ENCODE measurements at regions not wholly inside any gene's neighbourhood (a gene's known extent, or its start where the extent isn't known, plus 50 kb on each side); places are given as distances from the start of the nearest gene placed in this dataset.
A peak's percentile ranks its signal among the peaks of the same experiment; 100 is the strongest.
"Not testable (repeated sequence)": the region's sequence is repeated elsewhere in the genome, so short reads cannot be mapped to it uniquely, and the experiment has no call there.

DNA sequence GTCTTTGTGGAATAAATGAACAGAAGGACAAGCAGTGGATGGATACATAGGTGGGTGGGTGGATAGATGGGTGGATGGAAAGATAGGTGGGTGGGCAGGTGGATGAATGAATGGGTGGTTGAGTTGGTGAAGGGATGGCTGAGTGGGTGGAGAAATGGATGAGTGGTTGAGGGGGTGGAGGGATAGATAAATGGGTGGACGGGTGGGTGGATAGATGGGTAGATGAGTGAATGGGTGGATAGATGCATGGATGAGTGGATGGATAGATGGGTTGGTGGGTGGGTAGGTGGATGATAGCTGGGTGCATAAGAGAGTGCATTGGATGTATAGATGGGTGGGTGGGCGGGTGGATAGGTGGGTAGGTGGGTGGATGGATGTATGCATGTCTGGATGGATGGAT is 63.5 kb downstream of the UNC93B1 start:
- not testable (repeated sequence) for DNase-seq (ENCODE audit: low read depth)

- DNase-seq (ENCODE audit: low read depth), result not testable (repeated sequence)
Observed at GRCh38 chr11:67938964-67939363, 64.9 kb downstream of the UNC93B1 start.

DNA sequence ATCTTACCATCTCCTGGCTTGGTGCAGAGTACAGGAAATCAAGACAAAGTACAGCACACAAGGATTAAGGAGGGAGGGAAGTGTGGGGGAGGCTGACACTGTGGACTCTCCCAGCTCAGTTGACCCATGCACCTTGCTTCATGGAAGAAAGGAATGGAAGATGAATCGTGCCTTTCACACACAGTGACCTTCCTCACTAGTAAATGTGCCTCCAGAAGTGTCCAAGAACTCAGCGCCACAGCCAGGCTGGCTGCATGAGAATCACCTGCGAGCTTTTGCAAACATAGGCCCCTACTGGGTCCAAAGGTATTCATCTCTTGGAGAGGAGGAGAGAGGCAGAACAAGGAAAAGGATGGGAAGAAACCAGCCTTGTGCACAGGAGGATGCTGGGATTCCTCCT is 65.5 kb downstream of the UNC93B1 start:
- DNase-seq (ENCODE audit: low read depth), result not testable (repeated sequence)

GRCh38 chr11:67923565-67923964 is 80.3 kb downstream of the UNC93B1 start:
- not testable (repeated sequence) for DNase-seq (ENCODE audit: low read depth)

GRCh38 chr11:67920546-67920945 is 83.4 kb downstream of the UNC93B1 start:
- not testable (repeated sequence) for DNase-seq (ENCODE audit: low read depth)

GRCh38 chr11:67912184-67912583 is 91.7 kb downstream of the UNC93B1 start:
- DNase-seq (ENCODE audit: low read depth), result not testable (repeated sequence)

GRCh38 chr11:67911211-67911610 is 92.7 kb downstream of the UNC93B1 start:
- not testable (repeated sequence) for DNase-seq (ENCODE audit: low read depth)

GRCh38 chr11:67910803-67911202 is 93.1 kb downstream of the UNC93B1 start:
- DNase-seq (ENCODE audit: low read depth), result not testable (repeated sequence)

DNA sequence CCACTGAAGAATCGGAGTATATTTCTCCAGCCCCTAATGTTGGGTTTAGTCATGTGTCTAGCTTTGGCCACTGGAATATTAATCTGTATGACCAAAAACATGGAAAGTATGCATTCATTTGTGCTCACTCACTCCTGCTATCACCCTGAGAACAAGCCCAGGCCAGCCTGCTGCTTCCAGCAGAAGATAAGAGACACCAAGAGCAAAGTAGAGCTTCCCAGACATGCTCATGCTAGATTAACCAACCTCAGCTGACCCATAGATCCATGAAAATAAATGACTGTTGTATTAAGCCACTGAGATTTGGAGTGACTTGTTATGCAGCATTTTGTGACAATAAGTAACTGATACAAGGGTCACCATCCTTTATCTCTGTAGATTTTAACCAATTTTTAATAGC is 96.9 kb downstream of the UNC93B1 start:
- DNase-seq (ENCODE audit: low read depth), result not testable (repeated sequence)

DNA sequence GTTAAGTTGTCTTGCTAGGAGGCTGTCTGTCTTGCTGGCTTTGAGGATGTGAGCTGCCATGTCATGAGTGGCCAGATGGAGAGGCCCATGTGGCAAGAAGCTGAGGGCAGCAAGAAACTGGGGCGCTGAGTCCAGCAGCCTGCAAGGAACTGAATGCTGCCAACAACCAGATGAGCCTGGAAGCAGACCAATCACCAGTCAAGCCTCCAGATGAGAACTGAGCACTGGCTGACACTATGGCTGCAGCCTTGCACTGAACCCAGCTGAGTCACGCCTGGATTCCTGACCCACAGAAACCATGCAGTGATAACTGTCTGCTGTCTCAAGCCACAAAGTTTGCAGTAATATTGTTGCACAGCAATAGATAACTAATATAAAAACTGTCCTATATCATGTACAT is 104.4 kb downstream of the UNC93B1 start:
- DNase-seq (ENCODE audit: low read depth), result not testable (repeated sequence)

DNA sequence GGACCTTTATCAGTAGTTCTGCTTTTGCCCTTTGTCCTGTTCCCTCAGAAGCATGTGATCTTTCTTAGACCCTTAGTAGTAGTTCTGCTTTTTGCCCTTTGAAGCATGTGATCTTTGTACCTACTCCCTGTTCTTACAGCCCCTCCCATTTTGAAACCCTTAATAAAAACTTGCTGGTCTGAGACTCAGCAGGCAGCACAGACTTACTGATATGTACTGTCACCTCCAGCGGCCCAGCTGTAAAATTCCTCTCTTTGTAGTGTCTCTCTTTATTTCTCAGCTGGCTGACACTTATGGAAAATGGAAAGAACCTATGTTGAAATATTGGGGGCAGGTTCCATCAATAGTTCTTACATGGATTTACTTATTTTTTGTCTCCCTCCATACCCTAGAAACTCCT is 110.4 kb downstream of the UNC93B1 start:
- DNase-seq (ENCODE audit: low read depth), result not testable (repeated sequence)

DNA sequence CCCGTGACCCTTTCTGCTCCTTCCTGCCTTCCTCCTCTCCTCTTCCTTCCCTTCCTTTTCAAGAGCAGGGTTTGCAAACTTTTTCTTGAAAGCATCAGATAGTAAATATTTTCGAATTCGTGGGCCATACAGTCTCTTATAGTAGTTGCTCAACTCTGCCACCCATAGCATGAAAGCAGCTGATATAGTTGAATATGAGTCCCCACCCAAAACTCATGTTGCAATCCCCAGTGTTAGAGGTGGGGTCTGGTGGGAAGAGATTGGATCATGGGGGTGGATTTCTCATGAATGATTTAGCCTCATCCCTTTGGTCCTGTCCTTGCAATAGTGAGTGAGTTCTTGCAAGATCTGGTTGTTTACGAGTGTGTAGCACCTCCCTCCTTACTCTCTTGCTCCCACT is 114.3 kb downstream of the UNC93B1 start:
- not testable (repeated sequence) for DNase-seq (ENCODE audit: low read depth)

GRCh38 chr11:67888056-67888455 is 115.8 kb downstream of the UNC93B1 start:
- DNase-seq (ENCODE audit: low read depth), result not testable (repeated sequence)

GRCh38 chr11:67886672-67887071 is 117.2 kb downstream of the UNC93B1 start:
- DNase-seq (ENCODE audit: low read depth), result not testable (repeated sequence)

- not testable (repeated sequence) for DNase-seq (ENCODE audit: low read depth)
Observed at GRCh38 chr11:67886207-67886606, 117.7 kb downstream of the UNC93B1 start.

- DNase-seq (ENCODE audit: low read depth), result not testable (repeated sequence)
Observed at GRCh38 chr11:67885574-67885973, 118.3 kb downstream of the UNC93B1 start.

DNA sequence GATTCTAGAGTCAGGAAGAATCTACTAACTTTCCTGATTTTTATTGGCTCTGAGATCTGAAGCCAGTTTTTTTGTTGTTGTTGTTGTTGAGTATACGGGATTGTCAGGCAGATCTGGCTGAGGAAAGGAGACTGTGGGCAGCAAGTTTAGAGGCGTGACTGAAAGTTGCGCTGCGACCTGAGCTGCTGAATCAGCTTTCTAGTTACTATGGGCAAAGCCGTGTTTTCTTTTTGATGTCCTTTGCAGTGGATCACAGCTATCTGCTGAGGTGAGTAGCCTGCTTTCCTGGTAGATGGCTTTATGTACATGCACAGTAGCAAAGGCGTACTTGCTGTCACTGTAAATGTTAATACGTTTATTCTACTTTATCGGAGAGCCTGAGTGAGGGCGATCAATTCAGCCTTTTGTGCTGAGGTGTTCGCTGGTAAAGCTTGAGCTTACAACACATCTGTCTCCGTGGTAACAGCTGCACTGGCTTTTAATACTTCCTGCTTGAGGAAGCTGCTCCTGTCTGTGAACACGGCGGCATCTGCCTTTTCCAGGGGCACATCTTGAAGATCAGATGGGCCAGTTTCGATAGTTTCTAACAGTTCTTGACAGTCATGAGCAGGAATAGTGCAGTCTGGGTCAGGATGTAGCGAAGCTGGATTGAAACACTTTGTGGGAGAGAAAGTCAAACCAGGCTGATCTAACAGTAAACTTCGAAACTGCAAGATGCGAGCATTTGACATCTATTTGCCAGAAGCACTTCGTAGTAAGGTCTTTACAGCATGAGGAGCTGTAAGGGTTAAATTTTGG is 118.9 kb downstream of the UNC93B1 start:
- DNase-seq (ENCODE audit: low read depth), result peak; percentile 10

DNA sequence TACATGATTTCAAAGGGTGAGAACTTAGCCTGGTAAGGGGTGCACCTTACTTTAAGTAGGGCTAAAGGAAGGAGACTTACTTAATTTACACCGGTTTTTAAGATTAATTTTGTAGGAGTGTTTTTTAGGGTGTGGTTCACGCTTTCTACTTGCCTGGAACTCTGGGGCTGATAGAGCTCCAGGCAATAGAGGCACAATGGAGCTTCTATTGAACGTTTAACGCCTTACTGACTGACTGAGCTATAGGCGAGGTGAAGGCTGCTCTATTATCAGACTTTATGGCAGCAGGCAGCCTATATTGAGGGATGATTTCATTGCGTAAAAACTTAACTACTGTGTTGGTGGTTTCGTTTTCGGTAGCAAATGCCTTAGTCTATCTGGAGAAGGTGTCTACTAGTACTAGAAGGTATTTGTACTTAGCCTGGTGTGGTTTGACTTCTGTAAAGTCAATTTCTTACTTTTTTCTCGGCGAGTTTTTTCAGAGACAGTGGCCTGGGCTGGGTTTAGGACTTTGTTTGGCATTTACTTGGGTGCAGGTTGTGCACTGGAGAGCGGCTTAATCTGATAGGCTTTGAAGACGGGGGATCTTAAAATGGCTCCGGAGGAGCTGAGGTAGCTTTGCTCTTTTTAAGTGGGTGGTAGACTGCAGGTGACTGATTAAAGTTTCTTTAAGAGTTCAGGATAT is 119.7 kb downstream of the UNC93B1 start:
- DNase-seq (ENCODE audit: low read depth), result not testable (repeated sequence)

GRCh38 chr11:67882304-67882703 is 121.6 kb downstream of the UNC93B1 start:
- not testable (repeated sequence) for DNase-seq (ENCODE audit: low read depth)

- DNase-seq (ENCODE audit: low read depth), result not testable (repeated sequence)
Observed at GRCh38 chr11:67881836-67882235, 122.1 kb downstream of the UNC93B1 start.

DNA sequence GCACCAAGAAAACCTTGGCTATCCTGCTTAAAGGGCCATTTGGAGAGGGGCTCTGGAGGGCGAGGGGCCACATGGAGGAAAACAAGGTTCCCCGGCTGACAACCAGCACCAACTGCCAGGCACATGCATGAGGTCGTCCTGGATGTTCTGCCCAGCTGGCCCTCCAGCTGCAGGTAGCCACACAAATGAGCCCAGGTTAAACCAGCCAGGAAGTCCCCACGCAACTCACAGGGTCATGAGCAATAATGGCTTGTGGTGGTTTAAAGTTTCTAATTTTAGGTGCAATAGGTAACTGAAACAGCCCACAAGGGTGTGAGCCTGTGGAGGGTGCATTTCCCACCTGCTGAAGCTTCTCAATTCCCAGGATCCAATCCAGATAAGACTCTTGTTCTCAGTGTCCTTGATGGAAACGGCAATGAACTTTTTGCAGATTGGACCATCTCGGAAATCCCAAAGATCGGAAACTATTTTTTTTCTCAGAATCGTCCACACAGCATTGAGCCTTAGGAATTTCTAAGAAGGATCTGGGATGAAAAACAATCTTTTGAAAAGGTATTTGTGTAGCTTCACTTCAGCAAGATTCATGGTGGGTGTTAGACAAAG is 123.2 kb downstream of the UNC93B1 start:
- not testable (repeated sequence) for DNase-seq (ENCODE audit: low read depth)

DNA sequence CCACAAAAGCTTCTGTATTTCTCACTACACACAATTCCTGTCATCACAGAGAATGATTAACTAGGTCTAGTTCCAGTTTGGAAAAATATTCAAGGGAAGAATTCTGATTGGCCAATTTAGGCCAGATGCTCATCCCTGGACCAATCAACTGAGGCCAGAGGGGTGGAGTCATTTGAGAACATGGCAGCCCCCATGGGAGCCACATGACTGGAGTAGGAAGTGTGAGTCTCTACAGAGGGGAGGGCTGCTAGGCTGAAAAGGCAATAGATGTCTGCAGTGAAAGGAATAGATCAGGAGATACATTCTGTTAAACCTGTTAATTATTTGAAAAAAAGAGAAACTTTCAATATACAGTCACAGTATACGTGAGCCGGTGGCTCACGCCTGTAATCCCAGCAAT is 125.2 kb downstream of the UNC93B1 start:
- not testable (repeated sequence) for DNase-seq (ENCODE audit: low read depth)

GRCh38 chr11:67877316-67877715 is 126.6 kb downstream of the UNC93B1 start:
- DNase-seq (ENCODE audit: low read depth), result not testable (repeated sequence)
